ENCODE measurements at regions not wholly inside any gene's neighbourhood (a gene's known extent, or its start where the extent isn't known, plus 50 kb on each side); places are given as distances from the start of the nearest gene placed in this dataset.
"Not testable (repeated sequence)": the region's sequence is repeated elsewhere in the genome, so short reads cannot be mapped to it uniquely, and the experiment has no call there.

DNA sequence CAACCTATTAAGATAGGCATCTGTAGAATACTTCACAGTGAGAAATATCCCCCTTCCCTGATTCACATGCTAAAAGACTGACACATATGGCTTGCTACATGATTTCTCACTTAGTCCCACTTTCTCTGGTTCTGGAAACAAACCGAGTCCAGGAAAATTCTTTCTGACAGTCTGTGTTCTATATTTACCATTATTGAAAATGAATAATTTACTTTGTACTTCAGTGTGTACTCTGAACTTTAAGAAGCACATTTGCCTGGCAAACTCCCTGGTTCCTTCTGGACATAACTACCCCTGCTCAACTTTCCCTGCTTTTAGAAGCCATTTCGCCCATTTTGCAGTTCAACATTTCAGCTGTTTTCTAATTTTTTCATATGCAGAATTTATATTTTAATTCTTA lies 53.6 kb downstream of the APCS start:
- DNase-seq (ENCODE audit: missing footprints) (no peak), ATAC-seq (no peak)
- intact Hi-C loops (cut with DNase I) = no loop called here

DNA sequence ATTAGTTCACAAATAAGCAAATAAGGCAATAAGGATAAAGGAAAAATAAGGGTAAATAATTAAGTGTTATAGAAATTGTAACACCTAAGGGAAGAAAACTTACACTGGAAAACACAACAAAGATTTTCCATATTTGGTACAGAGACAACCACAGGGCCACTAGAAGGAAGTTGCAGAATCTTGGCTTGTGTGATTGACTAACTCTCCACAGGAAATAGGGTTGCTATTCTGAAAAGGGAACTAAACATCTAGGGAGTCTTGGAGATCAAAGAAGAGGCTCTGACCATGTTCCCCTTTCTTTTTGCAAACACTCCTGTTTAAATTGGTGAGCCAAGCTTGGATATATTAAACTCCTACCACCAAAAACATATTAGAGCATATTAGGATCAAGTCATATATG lies 59.1 kb downstream of the APCS start:
- DNase-seq (ENCODE audit: missing footprints) (no peak), ATAC-seq (peak; percentile 37)
- intact Hi-C loops (cut with DNase I) = no loop called here

DNA sequence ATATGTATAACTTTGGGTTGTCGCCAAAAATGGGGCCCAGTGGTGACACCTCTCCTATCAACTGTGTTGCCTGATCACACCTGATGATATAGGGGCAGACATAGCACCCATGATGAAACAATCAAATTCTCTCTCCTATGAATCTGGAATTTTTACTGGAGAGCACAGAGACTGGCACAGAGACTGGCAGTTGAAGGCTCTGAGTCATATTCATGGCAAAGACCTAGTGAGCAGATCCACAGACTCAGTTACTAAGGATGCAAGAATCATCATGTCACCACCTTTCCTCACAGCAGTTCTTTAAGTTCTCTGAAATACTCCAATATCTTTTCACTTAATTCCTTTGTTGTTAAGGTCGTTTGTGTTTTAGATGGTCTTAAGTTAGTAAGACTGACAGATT lies 60.0 kb downstream of the APCS start:
- DNase-seq (ENCODE audit: missing footprints) (no peak), ATAC-seq (no peak)

DNA sequence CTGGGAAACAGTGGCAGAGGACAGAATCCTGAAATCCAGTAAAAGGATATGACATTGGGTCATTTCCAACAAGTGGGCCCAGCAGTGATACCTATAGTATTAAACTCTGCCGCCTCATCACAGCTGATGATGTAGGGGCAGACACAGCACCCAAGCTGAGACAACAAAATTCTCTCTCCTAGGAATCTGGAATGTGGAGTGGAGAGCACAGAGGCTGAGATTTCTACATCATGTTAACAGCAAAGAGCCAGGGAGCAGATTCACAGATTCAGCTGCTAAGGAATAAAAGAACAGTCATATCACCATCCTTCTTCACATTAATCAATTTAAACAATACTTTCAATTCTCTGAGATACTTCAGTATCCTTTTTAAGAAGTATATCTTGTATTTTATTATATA lies 61.9 kb downstream of the CRP start:
- ATAC-seq (no peak), DNase-seq (ENCODE audit: missing footprints) (no peak)
- intact Hi-C loops (cut with DNase I) = no loop called here

More for the DNA sequence above, 60.0 kb downstream of the APCS start:
- intact Hi-C loops (cut with DNase I) = no loop called here

DNA sequence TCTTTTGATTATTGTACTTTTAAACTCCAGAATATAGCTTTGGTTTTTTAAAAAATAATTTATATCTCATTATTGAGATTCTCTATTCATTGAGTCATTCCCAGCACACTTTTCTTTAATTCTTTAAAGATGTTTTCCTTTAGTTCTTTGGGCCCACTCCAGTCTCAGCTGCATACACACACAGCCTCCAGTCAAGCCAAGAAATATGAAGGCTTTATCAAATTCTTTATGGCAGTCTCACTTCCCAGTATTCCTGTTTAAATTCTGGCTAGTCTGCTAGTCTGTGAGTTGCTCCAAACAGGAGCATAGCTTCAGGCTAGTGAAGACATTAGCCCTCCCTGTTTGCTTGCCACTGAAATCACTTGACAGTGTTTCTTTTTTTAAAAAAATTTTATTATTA lies 61.2 kb downstream of the CRP start:
- intact Hi-C loops (cut with DNase I) = no loop called here
- ATAC-seq = no peak
- DNase-seq (ENCODE audit: missing footprints) = no peak

DNA sequence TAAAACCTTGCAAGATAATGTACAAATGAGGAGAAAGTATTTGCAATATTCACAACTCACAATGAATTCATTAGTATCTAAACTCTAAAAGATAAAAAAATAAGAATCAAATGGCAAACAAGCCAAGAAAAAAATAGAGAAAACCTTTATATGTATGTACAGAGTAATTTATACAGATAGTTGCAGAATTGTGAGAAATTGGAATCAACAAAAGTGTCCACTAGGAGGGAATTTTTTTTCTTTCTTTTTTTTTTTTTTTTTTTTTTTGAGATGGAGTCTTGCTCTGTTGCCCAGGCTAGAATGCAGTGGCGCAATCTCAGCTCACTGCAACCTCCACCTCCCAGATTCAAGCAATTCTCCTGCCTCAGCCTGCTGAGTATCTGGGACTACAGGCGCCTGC lies 56.9 kb downstream of the CRP start:
- ATAC-seq; intact Hi-C loops (cut with DNase I); DNase-seq (ENCODE audit: missing footprints): not testable (repeated sequence)

All from Right ventricle myocardium inferior (tissue), 1 donor.